Mesenchymal stem cell (in vitro differentiated cells and primary cell): ENCODE measurements at regions not wholly inside any gene's neighbourhood (a gene's known extent, or its start where the extent isn't known, plus 50 kb on each side); places are given as distances from the start of the nearest gene placed in this dataset.
A peak's percentile ranks its signal among the peaks of the same experiment; 100 is the strongest.

Experiments
- DNase-seq: peaks from one replicate; pipeline ENCODE4 v3.0.0-alpha.2; 2013
- H2AFZ ChIP-seq: one replicate; pipeline ENCODE4 v1.6.1; 2013; ENCODE audit warnings: low read depth, mild to moderate bottlenecking, control low read depth, inconsistent platforms, low read length, moderate library complexity
- H2AK5ac ChIP-seq: 2 replicates; pipeline ENCODE4 v1.6.1; 2013; ENCODE audit warnings: low read length, moderate library complexity, mild to moderate bottlenecking, inconsistent platforms; ENCODE audit not compliant: severe bottlenecking
- H2BK120ac ChIP-seq: one replicate; pipeline ENCODE4 v1.6.1; 2013; ENCODE audit warnings: low read depth, mild to moderate bottlenecking, inconsistent platforms, low read length, moderate library complexity
- H2BK12ac ChIP-seq, 2 experiments: one replicate each; pipeline ENCODE4 v1.6.1; 2013; ENCODE audit warnings: inconsistent platforms in 2 of 2, low read length in 2 of 2, mild to moderate bottlenecking in 2 of 2, moderate library complexity in 2 of 2, control low read depth in 1 of 2
- H2BK15ac ChIP-seq: one replicate; pipeline ENCODE4 v1.6.1; 2013; ENCODE audit warnings: mild to moderate bottlenecking, low read depth, inconsistent platforms; ENCODE audit not compliant: poor library complexity, severe bottlenecking
- H2BK5ac ChIP-seq: 2 replicates; pipeline ENCODE4 v1.6.1; 2013; ENCODE audit warnings: low read depth, mild to moderate bottlenecking, low read length, control low read depth, inconsistent platforms; ENCODE audit not compliant: poor library complexity, severe bottlenecking
- H3K14ac ChIP-seq, 2 experiments: one replicate each; pipeline ENCODE4 v1.6.1; 2013; ENCODE audit warnings: inconsistent platforms in 2 of 2, low read length in 2 of 2, control low read depth in 1 of 2, mild to moderate bottlenecking in 1 of 2, moderate library complexity in 1 of 2
- H3K18ac ChIP-seq, 2 experiments: one replicate each; pipeline ENCODE4 v1.6.1; 2013; ENCODE audit warnings: inconsistent platforms in 2 of 2, low read length in 2 of 2, control low read depth in 1 of 2, low read depth in 1 of 2, mild to moderate bottlenecking in 1 of 2
- H3K23ac ChIP-seq, 2 experiments: one replicate each; pipeline ENCODE4 v1.6.1; 2013; ENCODE audit warnings: inconsistent platforms in 2 of 2, low read length in 2 of 2, mild to moderate bottlenecking in 2 of 2, moderate library complexity in 2 of 2, control low read depth in 1 of 2
- H3K27ac ChIP-seq: 2 replicates; pipeline ENCODE4 v1.5.1; 2013; ENCODE audit warnings: mild to moderate bottlenecking, moderate library complexity, low read length, control low read depth, inconsistent platforms; ENCODE audit not compliant: poor library complexity, severe bottlenecking
- H3K27me3 ChIP-seq, 2 experiments: 2 replicates each; pipeline versions ENCODE4 v1.6.1 to v1.7.0; 2013; ENCODE audit warnings: low read length in 2 of 2, mild to moderate bottlenecking in 2 of 2, moderate library complexity in 2 of 2, control low read depth in 1 of 2, inconsistent platforms in 1 of 2; ENCODE audit not compliant: control insufficient read depth in 1 of 2, insufficient read depth in 1 of 2
- H3K36me3 ChIP-seq, 2 experiments: 2 replicates each; pipeline versions ENCODE4 v1.6.1 to v1.7.0; 2013; ENCODE audit warnings: low read length in 2 of 2, control low read depth in 1 of 2, inconsistent platforms in 1 of 2, low read depth in 1 of 2, mild to moderate bottlenecking in 1 of 2; ENCODE audit not compliant: insufficient read depth in 2 of 2, control insufficient read depth in 1 of 2
- H3K4ac ChIP-seq, 2 experiments: one replicate each; pipeline ENCODE4 v1.6.1; 2013; ENCODE audit warnings: inconsistent platforms in 2 of 2, low read length in 2 of 2, mild to moderate bottlenecking in 2 of 2, moderate library complexity in 2 of 2, control low read depth in 1 of 2, low read depth in 1 of 2
- H3K4me1 ChIP-seq: 2 replicates; pipeline ENCODE4 v1.6.1; 2013; ENCODE audit warnings: low read depth, low read length, control low read depth; ENCODE audit not compliant: control insufficient read depth, insufficient read depth
- H3K4me2 ChIP-seq: 2 replicates; pipeline ENCODE4 v1.6.1; 2013; ENCODE audit warnings: low read length, mild to moderate bottlenecking, inconsistent platforms; ENCODE audit not compliant: poor library complexity, severe bottlenecking
- H3K4me3 ChIP-seq, 2 experiments: 2 replicates each; pipeline versions ENCODE4 v1.5.1 to v1.7.0; 2013; ENCODE audit warnings: low read length in 2 of 2, mild to moderate bottlenecking in 2 of 2, control low read depth in 1 of 2, low read depth in 1 of 2; ENCODE audit not compliant: insufficient read depth in 1 of 2
- H3K79me1 ChIP-seq: replicated peaks from 2 replicates; pipeline ENCODE4 v1.6.1; 2013; ENCODE audit warnings: mild to moderate bottlenecking, control low read depth, low read length, inconsistent platforms; ENCODE audit not compliant: poor library complexity, severe bottlenecking
- H3K9ac ChIP-seq: 2 replicates; pipeline ENCODE4 v1.7.0; 2013; ENCODE audit warnings: mild to moderate bottlenecking, low read length, moderate library complexity
- H3K9me3 ChIP-seq: 2 replicates; pipeline ENCODE4 v1.7.0; 2013; ENCODE audit warnings: mild to moderate bottlenecking, low read length; ENCODE audit not compliant: control insufficient read depth
- H4K8ac ChIP-seq: one replicate; pipeline ENCODE4 v1.6.1; 2013; ENCODE audit warnings: inconsistent platforms, mild to moderate bottlenecking, low read length, moderate library complexity
- H4K91ac ChIP-seq: one replicate; pipeline ENCODE4 v1.6.1; 2013; ENCODE audit warnings: mild to moderate bottlenecking, low read length, inconsistent platforms
- WGBS: methylation state at CpG from one replicate; pipeline ENCODE4 v1.1.7; 2013; ENCODE audit warnings: mixed read lengths; 5-methylcytosine and 5-hydroxymethylcytosine counted together

DNA sequence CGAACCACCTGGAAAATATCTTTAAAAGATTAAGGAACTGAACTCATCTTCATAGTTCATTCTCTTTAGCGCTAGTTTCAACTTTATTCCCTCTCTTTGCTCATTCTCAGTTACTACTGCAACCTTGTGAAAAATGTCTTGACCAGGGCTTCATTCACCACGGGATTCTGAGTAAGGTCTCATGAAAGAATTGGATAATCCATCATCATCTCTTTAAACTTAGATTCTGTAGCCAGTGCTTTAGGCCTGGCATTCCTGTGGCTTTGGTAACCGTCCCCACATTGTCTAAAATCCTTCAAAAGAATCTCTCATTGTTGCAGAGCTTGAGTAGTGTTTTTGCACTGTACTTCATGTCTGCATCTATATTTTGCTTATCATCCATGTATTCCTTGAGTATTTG is 229.5 kb downstream of the ETAA1 start:
- H3K4me3 ChIP-seq: no peak overlapping the region
- no peak overlapping the region for H3K27ac ChIP-seq
- no peaks in the 10 kb centered on the region for H3K4me1 ChIP-seq
- H3K4me2 ChIP-seq: no peak overlapping the region
- H2BK5ac ChIP-seq: no peak overlapping the region
- DNase-seq: peak; percentile 35
- H2BK120ac ChIP-seq: no peak overlapping the region
- H2AK5ac ChIP-seq: no peak overlapping the region
- no peaks in the 10 kb centered on the region for H3K9me3 ChIP-seq
- H3K14ac ChIP-seq: no peak overlapping the region
- H3K27me3 ChIP-seq: no peaks in the 10 kb centered on the region
- H2BK12ac ChIP-seq: no peak overlapping the region
- WGBS: 55% methylated on average over 3 of the region's 4 CpGs
- peak overlapping the region in 1 of 2 experiments; percentile 28 for H3K4ac ChIP-seq
- no peak overlapping the region for H3K18ac ChIP-seq
- no peaks in the 10 kb centered on the region for H3K79me1 ChIP-seq
- no peak overlapping the region for H2AFZ ChIP-seq
- no peak overlapping the region for H3K23ac ChIP-seq
- no peak overlapping the region for H2BK15ac ChIP-seq
- no peak overlapping the region for H3K9ac ChIP-seq
- no peaks in the 10 kb centered on the region for H3K36me3 ChIP-seq
- H4K91ac ChIP-seq: no peak overlapping the region
- no peak overlapping the region for H4K8ac ChIP-seq

GRCh38 chr2:67627456-67628207 is 230.5 kb downstream of the ETAA1 start:
- Histone ChIP-seq H3K4me3 (no peak overlapping the region), H3K4ac (peak overlapping the region in 1 of 2 experiments; percentile 17), H4K8ac (no peak overlapping the region), H3K79me1 (no peaks in the 10 kb centered on the region), H3K23ac (no peak overlapping the region), H3K9ac (no peak overlapping the region), H3K14ac (no peak overlapping the region), H2BK15ac (no peak overlapping the region), H3K36me3 (no peaks in the 10 kb centered on the region), H3K18ac (no peak overlapping the region), H4K91ac (no peak overlapping the region), H2BK12ac (peak overlapping the region in 1 of 2 experiments; percentile 63), H3K4me2 (no peak overlapping the region), H2BK5ac (no peak overlapping the region), H3K9me3 (no peaks in the 10 kb centered on the region), H2BK120ac (no peak overlapping the region), H3K4me1 (no peaks in the 10 kb centered on the region), H3K27me3 (no peaks in the 10 kb centered on the region), H2AFZ (no peak overlapping the region), H2AK5ac (no peak overlapping the region), H3K27ac (no peak overlapping the region)
- 98% methylated on average over 3 of the region's 3 CpGs for WGBS
- DNase-seq: peak; percentile 55

DNA sequence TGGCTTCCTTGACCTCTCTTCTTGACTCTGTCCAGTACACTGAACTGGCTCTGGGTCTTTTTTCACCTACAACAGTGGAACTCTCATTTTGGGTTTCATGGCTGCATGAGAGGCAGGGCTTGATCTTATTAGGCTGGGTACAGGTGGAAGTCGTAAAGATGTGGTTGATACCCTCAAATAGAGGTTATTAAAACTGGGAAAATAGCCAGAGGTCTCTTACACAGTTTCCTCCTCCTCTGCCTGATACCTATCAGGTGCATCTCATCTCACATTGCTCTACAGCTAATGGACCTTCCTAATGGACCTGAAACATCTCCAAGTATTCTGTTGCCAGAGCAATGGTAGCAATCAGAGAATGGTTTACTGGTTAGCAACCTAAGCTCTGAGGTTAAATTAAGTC is 231.8 kb downstream of the ETAA1 start:
- Histone ChIP-seq H3K4me3 (no peak overlapping the region), H3K23ac (no peak overlapping the region), H3K14ac (no peak overlapping the region), H4K91ac (no peak overlapping the region), H3K4me1 (no peaks in the 10 kb centered on the region), H3K9ac (no peak overlapping the region), H3K36me3 (no peaks in the 10 kb centered on the region), H3K4ac (no peak overlapping the region), H4K8ac (no peak overlapping the region), H3K79me1 (no peaks in the 10 kb centered on the region), H2BK12ac (no peak overlapping the region), H2BK5ac (no peak overlapping the region), H3K4me2 (no peak overlapping the region), H3K27me3 (no peaks in the 10 kb centered on the region), H3K27ac (no peak overlapping the region), H2BK120ac (no peak overlapping the region), H3K9me3 (no peaks in the 10 kb centered on the region), H2BK15ac (no peak overlapping the region), H2AK5ac (no peak overlapping the region), H2AFZ (no peak overlapping the region), H3K18ac (no peak overlapping the region)
- no peak for DNase-seq
- no CpG with 5 or more reads among the region's 1 CpG for WGBS

GRCh38 chr2:67631483-67631882 is 234.3 kb downstream of the ETAA1 start:
- H3K4me1 ChIP-seq: no peaks in the 10 kb centered on the region
- H3K18ac ChIP-seq: peak overlapping the region in 1 of 2 experiments; percentile 57
- no peak overlapping the region for H3K27ac ChIP-seq
- no peak for DNase-seq
- no peak overlapping the region for H2BK5ac ChIP-seq
- H3K23ac ChIP-seq: no peak overlapping the region
- no peak overlapping the region for H2BK120ac ChIP-seq
- H4K8ac ChIP-seq: no peak overlapping the region
- H3K79me1 ChIP-seq: no peaks in the 10 kb centered on the region
- no peaks in the 10 kb centered on the region for H3K27me3 ChIP-seq
- H3K4me2 ChIP-seq: no peak overlapping the region
- H3K14ac ChIP-seq: no peak overlapping the region
- no peaks in the 10 kb centered on the region for H3K9me3 ChIP-seq
- H3K36me3 ChIP-seq: no peaks in the 10 kb centered on the region
- H3K9ac ChIP-seq: no peak overlapping the region
- peak overlapping the region in 1 of 2 experiments; percentile 54 for H2BK12ac ChIP-seq
- H3K4me3 ChIP-seq: no peak overlapping the region
- H2AFZ ChIP-seq: no peak overlapping the region
- no peak overlapping the region for H4K91ac ChIP-seq
- H3K4ac ChIP-seq: no peak overlapping the region
- H2BK15ac ChIP-seq: no peak overlapping the region
- H2AK5ac ChIP-seq: no peak overlapping the region
